Stomach (tissue), 8 donors: ENCODE measurements at regions not wholly inside any gene's neighbourhood (a gene's known extent, or its start where the extent isn't known, plus 50 kb on each side); places are given as distances from the start of the nearest gene placed in this dataset.

Experiments used
- DNase-seq, 2 donors: peaks; one replicate each; pipeline versions ENCODE4 v3.0.0 to v3.0.0-alpha.2; 2013 to 2019
- H3K27ac ChIP-seq, 5 donors: fragments of 200-600 bp in 4 of 5; sonication (generic) in 4 of 5; one replicate each; pipeline ENCODE4 v1.5.1; 2013 to 2019; ENCODE audit warnings: mild to moderate bottlenecking in 1 of 5, moderate library complexity in 1 of 5
- H3K27me3 ChIP-seq, 3 donors: fragments of 200-600 bp; sonication (generic); one replicate each; pipeline ENCODE4 v1.5.1; 2017 to 2019; ENCODE audit warnings: mixed run types in 1 of 3
- H3K36me3 ChIP-seq, 4 donors: fragments of 200-600 bp; sonication (generic); 1 replicate in 3 of 4; 2 replicates in 1 of 4; pipeline ENCODE4 v1.5.1; 2016 to 2019
- H3K4me1 ChIP-seq, 4 donors: fragments of 200-600 bp; sonication (generic); one replicate each; pipeline ENCODE4 v1.5.1; 2016 to 2019
- H3K4me3 ChIP-seq, 4 donors: fragments of 200-600 bp; sonication (generic) in 3 of 4; one replicate each; pipeline ENCODE4 v1.5.1; 2016 to 2019; ENCODE audit warnings: mild to moderate bottlenecking in 1 of 4
- H3K9me3 ChIP-seq, 4 donors: fragments of 200-600 bp; sonication (generic); one replicate each; pipeline ENCODE4 v1.5.1; 2016 to 2019
- EP300 ChIP-seq: sonication (generic); formaldehyde crosslinking; IDR thresholded peaks from one replicate; pipeline ENCODE4 v1.6.1; 2017; ENCODE audit warnings: antibody characterized with exemption
- POLR2A ChIP-seq, 4 donors: fragments of 450-650 bp; IDR thresholded peaks; one replicate each; pipeline ENCODE4 v1.6.1; 2016; ENCODE audit warnings: antibody characterized with exemption in 4 of 4, control low read depth in 2 of 4, mild to moderate bottlenecking in 1 of 4, moderate library complexity in 1 of 4
- POLR2AphosphoS5 ChIP-seq, 3 donors: sonication (generic); formaldehyde crosslinking; IDR thresholded peaks; one replicate each; pipeline ENCODE4 v1.6.1; 2016; ENCODE audit warnings: antibody characterized with exemption in 3 of 3
- WGBS, 5 donors: extraction: QIAGEN DNeasy Blood & Tissue Kit in 3 of 5; methylation state at CpG; one replicate each; pipeline versions ENCODE4 v1.1.5 to v1.1.7; 2013 to 2018; 5-methylcytosine and 5-hydroxymethylcytosine counted together
- intact Hi-C: fragments of 100-400 bp; cut with DNase I; formaldehyde crosslinking; loops from one replicate; pipeline ENCODE4 v1.15.1; 2023; ENCODE audit warnings: low total_unique reads
- TF ChIP-seq, protein P1 (sequence below), 7 experiments: fragments of 450-650 bp in 4 of 7; fragments of 200-600 bp in 3 of 7; sonication (generic) in 3 of 7; IDR thresholded peaks; one replicate each; pipeline ENCODE4 v1.5.1; 2016 to 2019; ENCODE audit warnings: antibody characterized with exemption in 7 of 7, control low read depth in 2 of 7, mild to moderate bottlenecking in 1 of 7
- donor health status: healthy with polysubstance abuse.
- donor health status: Bipolar disorder and iron deficiency.
- donor health status: healthy.

DNA sequence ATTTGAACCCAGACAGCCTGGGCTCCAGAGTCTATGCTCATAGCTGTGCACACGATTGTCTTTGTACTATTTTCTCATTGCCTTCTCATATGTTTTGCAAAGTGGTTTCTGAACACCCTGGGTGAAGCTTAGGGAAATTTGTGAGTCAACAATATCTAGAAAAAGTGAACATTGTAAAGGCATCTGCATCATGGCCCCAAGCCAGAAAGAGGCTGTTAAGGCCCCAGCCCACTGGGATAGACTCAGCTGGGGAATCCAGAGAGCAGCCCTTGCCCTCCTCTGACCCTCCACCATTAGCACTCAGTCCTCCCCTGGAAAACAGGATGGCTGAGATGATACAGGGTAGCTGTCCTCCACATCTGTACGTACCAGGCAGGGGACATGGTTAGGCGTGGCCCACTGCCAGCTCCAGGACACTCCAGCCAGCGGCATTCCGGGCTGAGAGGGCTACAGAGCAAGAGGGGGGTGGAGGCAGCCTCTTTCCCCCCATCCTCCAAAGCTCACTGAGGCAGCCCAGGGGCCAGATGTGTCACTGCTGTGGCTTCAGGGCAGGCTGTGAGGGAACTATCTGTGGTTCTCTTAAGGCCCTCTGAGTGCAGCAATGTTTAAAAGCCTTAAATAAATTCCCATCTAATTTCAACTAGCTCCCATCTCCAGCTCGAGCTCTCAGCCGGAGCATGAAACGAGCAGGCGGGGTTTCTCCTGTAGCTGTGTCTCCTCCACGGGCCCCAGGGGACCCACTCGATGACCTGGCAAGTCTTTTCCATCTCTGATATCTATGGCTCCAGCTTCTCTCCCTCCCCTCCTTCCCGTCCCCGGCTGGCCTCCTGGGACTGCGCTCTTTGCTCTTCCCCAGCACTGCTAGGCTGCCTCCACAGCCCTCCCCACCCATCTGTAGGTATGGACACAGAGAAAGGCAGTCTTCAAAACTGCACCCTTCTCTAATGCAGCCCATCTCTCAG lies 209.4 kb upstream of the LRFN2 start:
- 68 to 85% (median 69%) methylated on average over 12 to 14 of the region's 14 CpGs for WGBS, 5 donors

DNA sequence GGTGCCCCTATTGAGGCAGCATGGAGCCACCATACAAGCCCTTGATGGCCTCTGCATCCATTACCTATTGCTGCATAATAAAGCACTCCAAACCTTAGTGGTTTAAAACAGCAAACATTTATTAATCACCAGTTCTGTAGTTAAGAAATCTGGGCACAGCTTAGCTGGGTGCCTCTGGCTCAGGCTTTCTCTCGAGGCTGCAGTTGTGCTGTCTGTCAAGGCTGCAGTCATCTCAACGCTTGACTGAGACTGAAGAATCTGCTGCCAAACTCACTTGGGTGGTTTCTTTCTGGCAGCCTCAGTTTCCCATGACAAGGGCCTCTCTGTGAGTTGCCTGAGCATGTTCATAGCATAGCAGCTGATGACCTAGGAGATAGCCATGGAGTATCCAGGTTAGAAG lies 207.4 kb upstream of the LRFN2 start:
- no peak overlapping the region for H3K4me3 ChIP-seq
- H3K27ac ChIP-seq: no peak overlapping the region
- no peak for DNase-seq
- no peaks in the 10 kb centered on the region for H3K4me1 ChIP-seq
- intact Hi-C loops: no loop called here
- no peaks in the 10 kb centered on the region for H3K36me3 ChIP-seq
- no peak for TF ChIP-seq POLR2AphosphoS5 (IDR thresholded peaks at IDR 0.05)
- no peak for TF ChIP-seq POLR2A (IDR thresholded peaks at IDR 0.05)
- TF ChIP-seq, protein P1, sequence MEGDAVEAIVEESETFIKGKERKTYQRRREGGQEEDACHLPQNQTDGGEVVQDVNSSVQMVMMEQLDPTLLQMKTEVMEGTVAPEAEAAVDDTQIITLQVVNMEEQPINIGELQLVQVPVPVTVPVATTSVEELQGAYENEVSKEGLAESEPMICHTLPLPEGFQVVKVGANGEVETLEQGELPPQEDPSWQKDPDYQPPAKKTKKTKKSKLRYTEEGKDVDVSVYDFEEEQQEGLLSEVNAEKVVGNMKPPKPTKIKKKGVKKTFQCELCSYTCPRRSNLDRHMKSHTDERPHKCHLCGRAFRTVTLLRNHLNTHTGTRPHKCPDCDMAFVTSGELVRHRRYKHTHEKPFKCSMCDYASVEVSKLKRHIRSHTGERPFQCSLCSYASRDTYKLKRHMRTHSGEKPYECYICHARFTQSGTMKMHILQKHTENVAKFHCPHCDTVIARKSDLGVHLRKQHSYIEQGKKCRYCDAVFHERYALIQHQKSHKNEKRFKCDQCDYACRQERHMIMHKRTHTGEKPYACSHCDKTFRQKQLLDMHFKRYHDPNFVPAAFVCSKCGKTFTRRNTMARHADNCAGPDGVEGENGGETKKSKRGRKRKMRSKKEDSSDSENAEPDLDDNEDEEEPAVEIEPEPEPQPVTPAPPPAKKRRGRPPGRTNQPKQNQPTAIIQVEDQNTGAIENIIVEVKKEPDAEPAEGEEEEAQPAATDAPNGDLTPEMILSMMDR (IDR thresholded peaks at IDR 0.05): no peak
- no peak for TF ChIP-seq EP300
- WGBS, 5 donors: 62 to 78% (median 75%) methylated on average over 2 of the region's 2 CpGs
- no peaks in the 10 kb centered on the region for H3K27me3 ChIP-seq
- H3K9me3 ChIP-seq: no peaks in the 10 kb centered on the region

More for the DNA sequence above, 209.4 kb upstream of the LRFN2 start:
- Histone ChIP-seq H3K9me3 (no peaks in the 10 kb centered on the region), H3K27me3 (no peaks in the 10 kb centered on the region), H3K27ac (no peak overlapping the region), H3K4me3 (no peak overlapping the region), H3K4me1 (no peaks in the 10 kb centered on the region), H3K36me3 (no peaks in the 10 kb centered on the region)
- TF ChIP-seq EP300 (no peak), POLR2AphosphoS5 (IDR thresholded peaks at IDR 0.05) (no peak), POLR2A (IDR thresholded peaks at IDR 0.05) (no peak)
- TF ChIP-seq, protein P1 (IDR thresholded peaks at IDR 0.05): no peak
- intact Hi-C loops: no loop called here
- peak in 1 of 2 donors; percentile 47 for DNase-seq

DNA sequence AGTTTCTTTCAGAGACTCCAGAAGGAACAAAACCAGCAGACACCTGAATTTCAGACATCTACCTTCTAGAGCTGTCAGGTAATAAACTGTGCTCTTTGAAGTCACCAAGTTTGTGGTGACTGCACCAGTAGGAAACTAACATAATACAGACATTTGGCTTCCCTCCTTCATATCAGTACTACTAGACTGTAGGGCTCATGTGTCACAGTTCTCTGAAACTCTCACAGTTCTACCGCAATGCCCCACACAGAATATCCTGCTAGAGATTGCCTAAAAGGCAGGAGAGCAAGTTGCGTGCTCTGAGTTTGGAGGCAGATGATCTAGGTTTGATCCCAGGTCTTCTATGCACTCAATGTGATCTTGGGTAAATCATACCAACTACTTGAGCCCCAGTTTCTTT lies 205.0 kb upstream of the LRFN2 start:
- DNase-seq: no peak
- WGBS, 5 donors: 93 to 98% (median 97%) methylated on average over 2 of the region's 2 CpGs
- Histone ChIP-seq H3K4me3 (no peak overlapping the region), H3K4me1 (peaks cover 0 to 9% (median 0%) of the 10 kb centered on the region in 4 donors), H3K27me3 (no peaks in the 10 kb centered on the region), H3K36me3 (no peaks in the 10 kb centered on the region), H3K9me3 (no peaks in the 10 kb centered on the region), H3K27ac (no peak overlapping the region)
- TF ChIP-seq POLR2AphosphoS5 (IDR thresholded peaks at IDR 0.05) (no peak), EP300 (no peak), POLR2A (IDR thresholded peaks at IDR 0.05) (no peak)
- TF ChIP-seq, protein P1 (IDR thresholded peaks at IDR 0.05): no peak
- intact Hi-C loops: no loop called here

DNA sequence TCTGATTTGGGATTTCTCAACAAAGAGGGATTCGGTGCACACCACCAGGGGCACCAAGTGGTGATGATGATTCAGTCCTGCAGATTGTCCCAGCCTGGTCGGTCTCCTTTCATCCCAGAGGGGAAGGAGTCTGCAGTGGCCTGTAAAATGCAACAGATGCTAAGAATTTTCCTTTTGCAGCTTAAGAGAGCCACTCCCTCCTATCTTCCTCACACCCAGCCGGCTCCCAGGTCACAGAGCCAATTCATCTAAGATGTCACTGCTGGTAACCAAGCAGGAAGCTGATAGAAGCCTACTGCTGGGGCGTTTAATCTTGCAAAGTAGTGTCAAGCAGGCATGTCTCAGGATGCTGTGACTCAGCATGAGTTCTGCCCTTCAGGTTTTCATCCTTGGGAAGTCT lies 203.8 kb upstream of the LRFN2 start:
- 41 to 56% (median 44%) methylated on average over 4 of the region's 4 CpGs for WGBS, 5 donors
- H3K27me3 ChIP-seq: no peaks in the 10 kb centered on the region
- no peak overlapping the region for H3K4me3 ChIP-seq
- no peak for DNase-seq
- no peaks in the 10 kb centered on the region for H3K9me3 ChIP-seq
- intact Hi-C loops: no loop called here
- peaks cover 0 to 9% (median 0%) of the 10 kb centered on the region in 4 donors for H3K4me1 ChIP-seq
- TF ChIP-seq, protein P1 (IDR thresholded peaks at IDR 0.05): no peak
- TF ChIP-seq EP300 (no peak), POLR2A (IDR thresholded peaks at IDR 0.05) (no peak), POLR2AphosphoS5 (IDR thresholded peaks at IDR 0.05) (no peak)
- no peak overlapping the region for H3K27ac ChIP-seq
- H3K36me3 ChIP-seq: no peaks in the 10 kb centered on the region
